ENCODE measurements at regions not wholly inside any gene's neighbourhood (a gene's known extent, or its start where the extent isn't known, plus 50 kb on each side); places are given as distances from the start of the nearest gene placed in this dataset.

- no peak overlapping the region for H2AFZ ChIP-seq (ENCODE audit: low read depth, low read length)
- no peaks in the 10 kb centered on the region for H3K27me3 Mint-ChIP-seq (ENCODE audit: low read depth, unreplicated experiment)
- DNase-seq (ENCODE audit: low read depth) (no peak), FAIRE-seq (no peak)
- H3K9me3 Mint-ChIP-seq (ENCODE audit: unreplicated experiment): no peaks in the 10 kb centered on the region
- no peak overlapping the region for H3K4me3 ChIP-seq (ENCODE audit: insufficient read depth, low read depth, low read length)
- H3K36me3 Mint-ChIP-seq (ENCODE audit: low read depth, unreplicated experiment): no peaks in the 10 kb centered on the region
- no peaks in the 10 kb centered on the region for H3K4me1 Mint-ChIP-seq (ENCODE audit: low read depth, unreplicated experiment)
- H3K27me3 ChIP-seq (ENCODE audit: insufficient read depth, low read length): no peaks in the 10 kb centered on the region
- H3K4me1 ChIP-seq (ENCODE audit: insufficient read depth, low read length): no peaks in the 10 kb centered on the region
- no peak overlapping the region for H3K27ac Mint-ChIP-seq (ENCODE audit: unreplicated experiment)
- H3K4me2 ChIP-seq (ENCODE audit: low read length): no peak overlapping the region
- no peak overlapping the region for H3K27ac ChIP-seq (ENCODE audit: low read depth, low read length)
- H4K20me1 ChIP-seq (ENCODE audit: insufficient read depth, low read length): no peaks in the 10 kb centered on the region
- no peak overlapping the region for H3K9ac ChIP-seq (ENCODE audit: low read length)
- H3K79me2 ChIP-seq (ENCODE audit: insufficient read depth, low read length): no peaks in the 10 kb centered on the region
- H3K4me3 Mint-ChIP-seq (ENCODE audit: unreplicated experiment): no peak overlapping the region
- no peaks in the 10 kb centered on the region for H3K36me3 ChIP-seq (ENCODE audit: insufficient read depth, low read length)
- no peaks in the 10 kb centered on the region for H3K9me3 ChIP-seq (ENCODE audit: insufficient read depth, low read depth, low read length)
- TF ChIP-seq EZH2 (IDR thresholded peaks at IDR 0.05; ENCODE audit: insufficient read depth, low read length) (no peak), CTCF (IDR thresholded peaks at IDR 0.05; ENCODE audit: insufficient read depth, low read depth, low read length) (no peak)
Observed at GRCh38 chr6:128801621-128802020, 81.3 kb upstream of the LAMA2 start.

GRCh38 chr6:128784266-128784665, 98.7 kb upstream of the LAMA2 start:
- H3K27me3 Mint-ChIP-seq (ENCODE audit: low read depth, unreplicated experiment): peaks cover 3% of the 10 kb centered on the region
- no peak overlapping the region for H3K27ac ChIP-seq (ENCODE audit: low read depth, low read length)

More at GRCh38 chr6:128784266-128784665, 98.7 kb upstream of the LAMA2 start:
- Mint-ChIP-seq H3K36me3 (ENCODE audit: low read depth, unreplicated experiment) (no peaks in the 10 kb centered on the region), H3K9me3 (ENCODE audit: unreplicated experiment) (peaks cover 6% of the 10 kb centered on the region), H3K4me3 (ENCODE audit: unreplicated experiment) (no peak overlapping the region), H3K4me1 (ENCODE audit: low read depth, unreplicated experiment) (no peaks in the 10 kb centered on the region), H3K27ac (ENCODE audit: unreplicated experiment) (no peak overlapping the region)
- Histone ChIP-seq H3K4me3 (ENCODE audit: insufficient read depth, low read depth, low read length) (no peak overlapping the region), H3K79me2 (ENCODE audit: insufficient read depth, low read length) (no peaks in the 10 kb centered on the region), H2AFZ (ENCODE audit: low read depth, low read length) (no peak overlapping the region), H3K4me1 (ENCODE audit: insufficient read depth, low read length) (no peaks in the 10 kb centered on the region), H3K9ac (ENCODE audit: low read length) (no peak overlapping the region), H4K20me1 (ENCODE audit: insufficient read depth, low read length) (no peaks in the 10 kb centered on the region), H3K4me2 (ENCODE audit: low read length) (no peak overlapping the region), H3K27me3 (ENCODE audit: insufficient read depth, low read length) (no peaks in the 10 kb centered on the region), H3K9me3 (ENCODE audit: insufficient read depth, low read depth, low read length) (no peaks in the 10 kb centered on the region), H3K36me3 (ENCODE audit: insufficient read depth, low read length) (no peaks in the 10 kb centered on the region)
- no peak for FAIRE-seq
- TF ChIP-seq CTCF (IDR thresholded peaks at IDR 0.05; ENCODE audit: insufficient read depth, low read depth, low read length) (no peak), EZH2 (IDR thresholded peaks at IDR 0.05; ENCODE audit: insufficient read depth, low read length) (no peak)
- DNase-seq (ENCODE audit: low read depth): no peak
